DOHH2 (cell line): ENCODE measurements at regions not wholly inside any gene's neighbourhood (a gene's known extent, or its start where the extent isn't known, plus 50 kb on each side); places are given as distances from the start of the nearest gene placed in this dataset.

Experiments
- H3F3A ChIP-seq: fragments of 200-600 bp; sonication (generic), shearing (Covaris generic); 2 replicates; pipeline ENCODE4 v1.6.0; 2016; ENCODE audit warnings: antibody characterized with exemption, mild to moderate bottlenecking; ENCODE audit not compliant: control insufficient read depth, insufficient read depth
- H3K27ac ChIP-seq: fragments of 200-600 bp; sonication (generic); 2 replicates; pipeline ENCODE4 v1.5.1; 2014; ENCODE audit warnings: low read depth, mild to moderate bottlenecking, low read length, moderate library complexity
- H3K27me3 ChIP-seq: fragments of 200-600 bp; sonication (generic); 2 replicates; pipeline ENCODE4 v1.6.1; 2014; ENCODE audit warnings: mild to moderate bottlenecking, low read length, mixed read lengths; ENCODE audit not compliant: control insufficient read depth
- H3K36me3 ChIP-seq: fragments of 200-600 bp; sonication (generic); 2 replicates; pipeline ENCODE4 v1.6.1; 2014; ENCODE audit warnings: mild to moderate bottlenecking, low read length, moderate library complexity, mixed read lengths; ENCODE audit not compliant: control insufficient read depth
- H3K4me1 ChIP-seq: fragments of 200-600 bp; sonication (generic); 2 replicates; pipeline ENCODE4 v1.6.1; 2014; ENCODE audit warnings: mild to moderate bottlenecking, low read length, mixed read lengths; ENCODE audit not compliant: control insufficient read depth
- H3K4me2 ChIP-seq: fragments of 200-600 bp; sonication (generic); 2 replicates; pipeline ENCODE4 v1.6.0; 2014; ENCODE audit warnings: mild to moderate bottlenecking, low read length, moderate library complexity
- H3K4me3 ChIP-seq: fragments of 200-600 bp; sonication (generic); 2 replicates; pipeline ENCODE4 v1.5.1; 2014; ENCODE audit warnings: mild to moderate bottlenecking, low read length, mixed read lengths
- H3K79me2 ChIP-seq: fragments of 200-600 bp; sonication (generic); 2 replicates; pipeline ENCODE4 v1.6.1; 2014; ENCODE audit warnings: mild to moderate bottlenecking, low read length, mixed read lengths; ENCODE audit not compliant: control insufficient read depth
- H3K9me2 ChIP-seq: fragments of 200-600 bp; sonication (generic); replicated peaks from 2 replicates; pipeline ENCODE4 v1.6.1; 2014; ENCODE audit warnings: mild to moderate bottlenecking, low read length, mixed read lengths; ENCODE audit not compliant: control insufficient read depth
- H3K9me3 ChIP-seq: fragments of 200-600 bp; sonication (generic); 2 replicates; pipeline ENCODE4 v1.6.1; 2014; ENCODE audit warnings: antibody characterized with exemption, low read length, mixed read lengths; ENCODE audit not compliant: control insufficient read depth, insufficient read depth
- H4K20me1 ChIP-seq: fragments of 200-600 bp; sonication (generic); 2 replicates; pipeline ENCODE4 v1.6.0; 2014; ENCODE audit warnings: low read depth, mild to moderate bottlenecking, antibody characterized with exemption, low read length, moderate library complexity; ENCODE audit not compliant: control insufficient read depth, insufficient read depth
- CTCF ChIP-seq: fragments of 200-600 bp; sonication (generic); IDR thresholded peaks from one replicate; pipeline ENCODE4 v1.5.1; 2014; ENCODE audit warnings: antibody characterized with exemption, mild to moderate bottlenecking, low read depth, low read length; ENCODE audit not compliant: poor library complexity, severe bottlenecking
- EZH2phosphoT487 ChIP-seq: fragments of 200-600 bp; sonication (generic); IDR thresholded peaks from 2 replicates; pipeline ENCODE4 v1.6.1; 2017; ENCODE audit warnings: borderline replicate concordance, mild to moderate bottlenecking, antibody characterized with exemption, low read length, moderate library complexity, mixed read lengths

DNA sequence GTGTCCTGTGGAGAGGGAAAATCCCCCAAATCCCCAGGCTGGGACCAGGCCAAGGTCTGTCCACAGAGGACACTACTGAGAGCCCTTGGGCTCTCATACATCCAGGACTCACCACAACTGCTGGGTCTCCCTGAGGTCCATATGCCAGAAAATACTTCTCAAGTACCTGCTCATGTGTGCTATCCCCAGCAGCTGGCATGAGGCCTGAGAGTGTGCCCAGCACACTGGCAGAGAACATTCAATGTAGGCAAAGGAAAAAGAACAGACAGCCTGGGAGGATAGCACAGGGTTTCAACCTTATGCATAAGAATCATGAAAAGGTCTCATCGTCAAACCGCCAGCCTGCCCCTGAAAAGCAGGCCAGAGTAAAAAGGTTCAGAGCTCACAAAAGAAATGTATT is 154.1 kb upstream of the TAS2R1 start:
- Histone ChIP-seq H3K4me1 (no peaks in the 10 kb centered on the region), H4K20me1 (no peaks in the 10 kb centered on the region), H3K4me2 (no peak overlapping the region), H3K27ac (no peak overlapping the region), H3F3A (no peaks in the 10 kb centered on the region), H3K36me3 (no peaks in the 10 kb centered on the region), H3K9me2 (no peaks in the 10 kb centered on the region), H3K79me2 (no peaks in the 10 kb centered on the region), H3K4me3 (no peak overlapping the region), H3K27me3 (no peaks in the 10 kb centered on the region), H3K9me3 (no peaks in the 10 kb centered on the region)
- TF ChIP-seq EZH2phosphoT487, result no peak
- TF ChIP-seq CTCF, result no peak

- H3K27ac ChIP-seq, result no peak overlapping the region
- no peaks in the 10 kb centered on the region for H3K9me3 ChIP-seq
- H3K9me2 ChIP-seq, result no peaks in the 10 kb centered on the region
- H3K4me2 ChIP-seq, result no peak overlapping the region
- H3K4me1 ChIP-seq, result no peaks in the 10 kb centered on the region
- H3K79me2 ChIP-seq, result no peaks in the 10 kb centered on the region
- TF ChIP-seq CTCF (no peak), EZH2phosphoT487 (no peak)
- H4K20me1 ChIP-seq, result no peaks in the 10 kb centered on the region
- no peaks in the 10 kb centered on the region for H3F3A ChIP-seq
- no peak overlapping the region for H3K4me3 ChIP-seq
- no peaks in the 10 kb centered on the region for H3K36me3 ChIP-seq
- no peaks in the 10 kb centered on the region for H3K27me3 ChIP-seq
Measured at GRCh38 chr5:9782826-9783560, 152.8 kb upstream of the TAS2R1 start.

- Histone ChIP-seq H3K9me2 (no peaks in the 10 kb centered on the region), H3K4me2 (no peak overlapping the region), H3K4me3 (no peak overlapping the region), H3K79me2 (no peaks in the 10 kb centered on the region), H3K27me3 (no peaks in the 10 kb centered on the region), H3K4me1 (no peaks in the 10 kb centered on the region), H4K20me1 (no peaks in the 10 kb centered on the region), H3K27ac (no peak overlapping the region), H3F3A (no peaks in the 10 kb centered on the region), H3K9me3 (no peaks in the 10 kb centered on the region), H3K36me3 (no peaks in the 10 kb centered on the region)
- TF ChIP-seq EZH2phosphoT487, result no peak
- TF ChIP-seq CTCF, result no peak
Measured at GRCh38 chr5:9781890-9782289, 151.7 kb upstream of the TAS2R1 start.
